GM18505 (cell line): ENCODE measurements at regions not wholly inside any gene's neighbourhood (a gene's known extent, or its start where the extent isn't known, plus 50 kb on each side); places are given as distances from the start of the nearest gene placed in this dataset.
"Not testable (repeated sequence)": the region's sequence is repeated elsewhere in the genome, so short reads cannot be mapped to it uniquely, and the experiment has no call there.

Experiments used
- ATAC-seq: cut with Tn5 transposase; IDR thresholded peaks from one replicate; pipeline ENCODE4 v1.9.1; 2021; ENCODE audit not compliant: unreplicated experiment
- POLR2A ChIP-seq: IDR thresholded peaks from 4 replicates; pipeline ENCODE4 v1.6.1; 2011; ENCODE audit warnings: borderline replicate concordance; ENCODE audit not compliant: insufficient read depth, insufficient read length; ENCODE audit errors: extremely low read depth

GRCh38 chr9:31259824-31260223 is 1124.6 kb upstream of the ACO1 start:
- TF ChIP-seq POLR2A, result no peak
- ATAC-seq, result no peak

- ATAC-seq, result no peak
- no peak for TF ChIP-seq POLR2A
These were observed 1111.8 kb upstream of the ACO1 start for GRCh38 chr9:31272456-31273295.

GRCh38 chr9:31275419-31275818 is 1109.0 kb upstream of the ACO1 start:
- TF ChIP-seq POLR2A, result no peak
- no peak for ATAC-seq

- no peak for TF ChIP-seq POLR2A
- ATAC-seq, result no peak
These were observed 1093.7 kb upstream of the ACO1 start for GRCh38 chr9:31290731-31291130.

- ATAC-seq, result peak; percentile 63
- no peak for TF ChIP-seq POLR2A
These were observed 1081.6 kb upstream of the ACO1 start for GRCh38 chr9:31302620-31303418.

- no peak for ATAC-seq
- no peak for TF ChIP-seq POLR2A
These were observed 1079.9 kb upstream of the ACO1 start for GRCh38 chr9:31304576-31304975.

GRCh38 chr9:31314241-31314640 is 1070.2 kb upstream of the ACO1 start:
- no peak for ATAC-seq
- no peak for TF ChIP-seq POLR2A

GRCh38 chr9:31320494-31320893 is 1063.9 kb upstream of the ACO1 start:
- ATAC-seq, result no peak

GRCh38 chr9:31321256-31321655 is 1063.2 kb upstream of the ACO1 start:
- TF ChIP-seq POLR2A, result no peak
- no peak for ATAC-seq

More at GRCh38 chr9:31320494-31320893, 1063.9 kb upstream of the ACO1 start:
- no peak for TF ChIP-seq POLR2A

GRCh38 chr9:31321686-31322085 is 1062.8 kb upstream of the ACO1 start:
- ATAC-seq, result no peak
- no peak for TF ChIP-seq POLR2A

GRCh38 chr9:31323726-31324444 is 1060.6 kb upstream of the ACO1 start:
- no peak for ATAC-seq
- no peak for TF ChIP-seq POLR2A

- no peak for TF ChIP-seq POLR2A
- no peak for ATAC-seq
These were observed 1058.7 kb upstream of the ACO1 start for GRCh38 chr9:31325778-31326177.

GRCh38 chr9:31326883-31327282 is 1057.6 kb upstream of the ACO1 start:
- ATAC-seq, result not testable (repeated sequence)

- ATAC-seq, result no peak
- TF ChIP-seq POLR2A, result no peak
These were observed 1049.5 kb upstream of the ACO1 start for GRCh38 chr9:31334837-31335528.
